Caco-2 (cell line): ENCODE measurements at regions not wholly inside any gene's neighbourhood (a gene's known extent, or its start where the extent isn't known, plus 50 kb on each side); places are given as distances from the start of the nearest gene placed in this dataset.

Experiments
- BruUV-seq: library from RNA; stranded (reverse); fragments of 400-500 nt; replicated peaks from 2 replicates; lab custom pipeline; 2021; lab: Mats Ljungman, UMichigan
- CTCF ChIA-PET: fragments of 300-600 bp; sonication (Branson Sonifier 250); formaldehyde crosslinking; loops from one replicate; lab custom pipeline; 2022; ENCODE audit warnings: antibody characterized with exemption; lab: Charles Lee
- POLR2A ChIA-PET: fragments of 300-600 bp; sonication (Branson Sonifier 250); formaldehyde crosslinking; loops from one replicate; lab custom pipeline; 2022; ENCODE audit warnings: antibody characterized with exemption; lab: Charles Lee
- DNase-seq, 2 experiments: peaks; one replicate each; pipeline versions ENCODE4 v3.0.0 to v3.0.0-alpha.2; 2020 to 2022
- H3K27me3 ChIP-seq: replicated peaks from 2 replicates; pipeline ENCODE4 v1.6.0; 2011; ENCODE audit warnings: low read length; ENCODE audit not compliant: control insufficient read depth, insufficient read depth
- H3K36me3 ChIP-seq: 2 replicates; pipeline ENCODE4 v1.5.1; 2011; ENCODE audit warnings: low read length; ENCODE audit not compliant: control insufficient read depth, insufficient read depth
- H3K4me1 ChIP-seq: fragments of 250-450 bp; sonication (Bioruptor Pico); 2 replicates; pipeline ENCODE4 v1.5.1; 2020; ENCODE audit warnings: mild to moderate bottlenecking
- H3K4me3 ChIP-seq: 2 replicates; pipeline ENCODE4 v1.5.1; 2011; ENCODE audit warnings: low read depth, mild to moderate bottlenecking, control low read depth, low read length
- H3K9me3 ChIP-seq: fragments of 250-450 bp; sonication (Bioruptor Pico); 2 replicates; pipeline ENCODE4 v1.5.1; 2020; ENCODE audit warnings: mild to moderate bottlenecking, moderate library complexity
- H3K27ac Mint-ChIP-seq: one replicate; pipeline ENCODE4 v1.8.0; 2022; ENCODE audit warnings: mixed read lengths; ENCODE audit not compliant: unreplicated experiment
- H3K27me3 Mint-ChIP-seq: one replicate; pipeline ENCODE4 v1.8.0; 2022; ENCODE audit warnings: mixed read lengths; ENCODE audit not compliant: insufficient read depth, unreplicated experiment
- H3K36me3 Mint-ChIP-seq: one replicate; pipeline ENCODE4 v1.8.0; 2022; ENCODE audit warnings: mild to moderate bottlenecking, mixed read lengths; ENCODE audit not compliant: insufficient read depth, unreplicated experiment
- H3K4me1 Mint-ChIP-seq: one replicate; pipeline ENCODE4 v1.8.0; 2022; ENCODE audit warnings: low read depth, mixed read lengths; ENCODE audit not compliant: unreplicated experiment
- H3K4me3 Mint-ChIP-seq: one replicate; pipeline ENCODE4 v1.8.0; 2022; ENCODE audit warnings: mild to moderate bottlenecking, moderate library complexity, mixed read lengths; ENCODE audit not compliant: unreplicated experiment
- H3K9me3 Mint-ChIP-seq: one replicate; pipeline ENCODE4 v1.8.0; 2022; ENCODE audit warnings: mixed read lengths; ENCODE audit not compliant: unreplicated experiment
- intact Hi-C: fragments of 100-400 bp; cut with micrococcal nuclease; formaldehyde crosslinking; loops from one replicate; pipeline ENCODE4 v1.10.0; 2022; ENCODE audit not compliant: unreplicated experiment
- TF ChIP-seq, protein P1 (sequence below), 2 experiments: fragments of 200-600 bp in 1 of 2; IDR thresholded peaks; 1 replicate in 1 of 2; 2 replicates in 1 of 2; pipeline versions ENCODE4 v1.5.1 to v1.8.0; 2011 to 2022; ENCODE audit warnings: antibody characterized with exemption in 1 of 2, control low read depth in 1 of 2, inconsistent platforms in 1 of 2, low read depth in 1 of 2, low read length in 1 of 2, mild to moderate bottlenecking in 1 of 2, moderate library complexity in 1 of 2; ENCODE audit not compliant: insufficient read depth in 1 of 2, severe bottlenecking in 1 of 2, unreplicated experiment in 1 of 2

DNA sequence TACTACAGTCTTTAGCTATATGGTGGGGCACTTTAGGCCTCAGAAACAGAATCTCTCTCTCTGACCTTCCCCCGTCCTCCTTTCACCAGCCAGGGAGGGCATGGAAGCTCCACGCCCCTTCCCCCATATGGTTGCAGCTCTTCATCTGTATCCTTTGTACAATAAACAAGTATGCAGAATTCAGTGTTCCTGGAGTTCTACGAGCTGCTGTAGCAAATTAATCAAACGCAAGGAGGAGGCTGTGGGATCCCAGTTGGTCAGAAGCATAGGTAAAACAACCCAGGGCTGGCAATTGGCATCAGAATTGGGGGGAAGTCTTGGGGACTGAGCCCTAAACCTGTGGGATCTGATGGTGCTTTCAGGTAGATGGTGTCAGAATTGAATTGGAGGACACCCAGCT lies 163.7 kb upstream of the NLRP1 start:
- no peak overlapping the region for H3K4me3 ChIP-seq
- no peak overlapping the region for H3K27ac Mint-ChIP-seq
- no peaks in the 10 kb centered on the region for H3K27me3 Mint-ChIP-seq
- DNase-seq, result no peak
- H3K4me1 Mint-ChIP-seq, result no peaks in the 10 kb centered on the region
- POLR2A ChIA-PET, result no interaction called here
- BruUV-seq, result no TSS peak
- H3K36me3 ChIP-seq, result no peaks in the 10 kb centered on the region
- no peaks in the 10 kb centered on the region for H3K27me3 ChIP-seq
- no peaks in the 10 kb centered on the region for H3K9me3 ChIP-seq
- H3K9me3 Mint-ChIP-seq, result no peaks in the 10 kb centered on the region
- TF ChIP-seq, protein P1, sequence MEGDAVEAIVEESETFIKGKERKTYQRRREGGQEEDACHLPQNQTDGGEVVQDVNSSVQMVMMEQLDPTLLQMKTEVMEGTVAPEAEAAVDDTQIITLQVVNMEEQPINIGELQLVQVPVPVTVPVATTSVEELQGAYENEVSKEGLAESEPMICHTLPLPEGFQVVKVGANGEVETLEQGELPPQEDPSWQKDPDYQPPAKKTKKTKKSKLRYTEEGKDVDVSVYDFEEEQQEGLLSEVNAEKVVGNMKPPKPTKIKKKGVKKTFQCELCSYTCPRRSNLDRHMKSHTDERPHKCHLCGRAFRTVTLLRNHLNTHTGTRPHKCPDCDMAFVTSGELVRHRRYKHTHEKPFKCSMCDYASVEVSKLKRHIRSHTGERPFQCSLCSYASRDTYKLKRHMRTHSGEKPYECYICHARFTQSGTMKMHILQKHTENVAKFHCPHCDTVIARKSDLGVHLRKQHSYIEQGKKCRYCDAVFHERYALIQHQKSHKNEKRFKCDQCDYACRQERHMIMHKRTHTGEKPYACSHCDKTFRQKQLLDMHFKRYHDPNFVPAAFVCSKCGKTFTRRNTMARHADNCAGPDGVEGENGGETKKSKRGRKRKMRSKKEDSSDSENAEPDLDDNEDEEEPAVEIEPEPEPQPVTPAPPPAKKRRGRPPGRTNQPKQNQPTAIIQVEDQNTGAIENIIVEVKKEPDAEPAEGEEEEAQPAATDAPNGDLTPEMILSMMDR (IDR thresholded peaks at IDR 0.05; ENCODE audit: insufficient read depth in 1 of 2, low read depth in 1 of 2, low read length in 1 of 2, severe bottlenecking in 1 of 2, unreplicated experiment in 1 of 2), result no peak
- no peaks in the 10 kb centered on the region for H3K4me1 ChIP-seq
- intact Hi-C loops, result no loop called here
- H3K4me3 Mint-ChIP-seq, result no peak overlapping the region
- H3K36me3 Mint-ChIP-seq, result no peaks in the 10 kb centered on the region
- CTCF ChIA-PET, result no interaction called here

DNA sequence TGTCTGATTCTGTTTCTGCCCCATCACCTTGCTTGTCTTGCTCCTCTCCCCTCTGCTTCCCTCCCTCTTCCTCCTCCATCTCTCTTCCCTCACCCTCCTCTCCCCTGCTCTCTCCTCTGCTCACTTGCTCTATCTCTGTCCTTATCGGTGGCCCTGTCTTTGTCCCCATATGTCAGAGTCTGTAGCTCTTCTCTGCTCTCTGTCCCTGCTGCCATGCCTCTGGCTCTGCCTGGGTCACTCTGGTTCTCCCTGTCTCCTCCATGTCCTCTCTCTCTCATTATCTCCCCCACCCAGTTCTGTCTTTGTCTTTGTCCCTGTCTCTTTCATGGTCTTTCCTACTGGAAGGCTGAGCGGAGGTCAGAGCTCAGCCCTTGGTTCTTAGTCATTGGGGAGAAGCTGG lies 169.1 kb upstream of the NLRP1 start:
- no peak overlapping the region for H3K4me3 ChIP-seq
- no peaks in the 10 kb centered on the region for H3K9me3 Mint-ChIP-seq
- no peaks in the 10 kb centered on the region for H3K4me1 Mint-ChIP-seq
- no peaks in the 10 kb centered on the region for H3K4me1 ChIP-seq
- ChIA-PET CTCF (no interaction called here), POLR2A (no interaction called here)
- no peak for DNase-seq
- H3K36me3 Mint-ChIP-seq, result no peaks in the 10 kb centered on the region
- no peaks in the 10 kb centered on the region for H3K27me3 ChIP-seq
- no peak overlapping the region for H3K27ac Mint-ChIP-seq
- H3K4me3 Mint-ChIP-seq, result no peak overlapping the region
- intact Hi-C loops, result no loop called here
- peaks cover 8% of the 10 kb centered on the region for H3K27me3 Mint-ChIP-seq
- H3K9me3 ChIP-seq, result no peaks in the 10 kb centered on the region
- no TSS peak for BruUV-seq
- H3K36me3 ChIP-seq, result no peaks in the 10 kb centered on the region
- TF ChIP-seq, protein P1 (IDR thresholded peaks at IDR 0.05; ENCODE audit: insufficient read depth in 1 of 2, low read depth in 1 of 2, low read length in 1 of 2, severe bottlenecking in 1 of 2, unreplicated experiment in 1 of 2), result no peak

DNA sequence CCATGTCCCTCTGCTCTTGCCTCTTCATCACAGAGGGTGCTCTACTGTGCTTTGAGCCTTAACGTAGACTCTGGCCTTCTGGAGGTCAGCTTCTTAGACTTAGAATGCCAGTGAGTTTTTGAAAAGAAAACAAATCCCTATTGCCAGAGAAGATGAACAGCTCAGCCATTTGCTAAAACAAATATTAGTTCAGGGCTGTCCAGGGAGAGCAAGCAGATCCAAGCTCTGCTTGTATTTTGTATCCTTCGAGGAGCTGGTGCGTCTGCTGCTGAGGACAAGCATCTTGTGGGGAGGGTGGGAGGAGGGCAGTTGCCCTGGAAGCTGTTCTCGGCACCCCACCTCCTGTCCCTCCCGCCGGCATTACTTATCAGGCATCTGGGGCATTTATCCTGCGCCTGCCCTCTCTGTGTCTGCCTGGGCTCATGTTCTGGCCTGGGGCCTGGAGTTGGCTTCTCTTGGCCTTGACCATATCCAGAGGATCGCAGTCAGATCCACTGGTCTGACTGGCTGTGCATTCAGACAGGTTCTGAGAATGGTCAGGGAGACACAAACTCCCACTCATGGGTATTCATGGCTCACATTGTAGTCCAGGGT lies 173.1 kb upstream of the NLRP1 start:
- Histone ChIP-seq H3K27me3 (no peaks in the 10 kb centered on the region), H3K4me3 (no peak overlapping the region), H3K9me3 (no peaks in the 10 kb centered on the region), H3K4me1 (no peaks in the 10 kb centered on the region), H3K36me3 (no peaks in the 10 kb centered on the region)
- TF ChIP-seq, protein P1 (IDR thresholded peaks at IDR 0.05; ENCODE audit: insufficient read depth in 1 of 2, low read depth in 1 of 2, low read length in 1 of 2, severe bottlenecking in 1 of 2, unreplicated experiment in 1 of 2), result no peak
- intact Hi-C loops, result no loop called here
- CTCF ChIA-PET, result interaction anchor here (0.6 kb wide), 1 partner anchor 679 kb away, joined by 3 read pairs; no protein-coding TSS in a partner anchor
- Mint-ChIP-seq H3K4me3 (no peak overlapping the region), H3K27me3 (peaks cover 8% of the 10 kb centered on the region), H3K9me3 (no peaks in the 10 kb centered on the region), H3K36me3 (no peaks in the 10 kb centered on the region), H3K4me1 (no peaks in the 10 kb centered on the region), H3K27ac (no peak overlapping the region)
- no TSS peak for BruUV-seq
- peak in 1 of 2 experiments; percentile 0 for DNase-seq
- POLR2A ChIA-PET, result interaction anchor here (0.7 kb wide), 1 partner anchor 195 kb away, joined by 5 read pairs; no protein-coding TSS in a partner anchor
